Right lobe of liver (tissue), 6 donors: ENCODE measurements at regions not wholly inside any gene's neighbourhood (a gene's known extent, or its start where the extent isn't known, plus 50 kb on each side); places are given as distances from the start of the nearest gene placed in this dataset.

Experiments used
- ATAC-seq, 4 donors: fragments of 200-7000 bp; cut with Tn5 transposase; one replicate each; pipeline ENCODE4 v1.9.1; 2020; ENCODE audit warnings: mild to moderate bottlenecking in 4 of 4, moderate library complexity in 4 of 4
- DNase-seq, 3 donors: peaks; one replicate each; pipeline ENCODE4 v3.0.0-alpha.2; 2020
- H3K27ac ChIP-seq, 3 donors: fragments of 200-600 bp; one replicate each; pipeline ENCODE4 v1.8.0; 2022
- H3K27me3 ChIP-seq, 2 donors: fragments of 200-600 bp; one replicate each; pipeline ENCODE4 v1.8.0; 2022
- H3K36me3 ChIP-seq, 4 donors: fragments of 200-600 bp; sonication (generic) in 1 of 4; one replicate each; pipeline versions ENCODE4 v1.5.1 to v1.8.0; 2017 to 2022; ENCODE audit warnings: control low read depth in 1 of 4
- H3K4me1 ChIP-seq, 4 donors: fragments of 200-600 bp; sonication (generic) in 1 of 4; one replicate each; pipeline versions ENCODE4 v1.5.1 to v1.8.0; 2017 to 2022; ENCODE audit warnings: control low read depth in 1 of 4
- H3K4me3 ChIP-seq, 3 donors: fragments of 200-600 bp; one replicate each; pipeline ENCODE4 v1.8.0; 2022
- H3K9me3 ChIP-seq, 4 donors: fragments of 200-600 bp; sonication (generic) in 1 of 4; one replicate each; pipeline versions ENCODE4 v1.5.1 to v1.8.0; 2017 to 2022; ENCODE audit warnings: control low read depth in 1 of 4
- CTCF ChIP-seq, 4 donors: fragments of 200-600 bp in 3 of 4; fragments of 450-650 bp in 1 of 4; IDR thresholded peaks; one replicate each; pipeline versions ENCODE4 v1.5.1 to v1.8.0; 2016 to 2022; ENCODE audit warnings: antibody characterized with exemption in 4 of 4, mild to moderate bottlenecking in 2 of 4
- POLR2A ChIP-seq: fragments of 450-650 bp; IDR thresholded peaks from one replicate; pipeline ENCODE4 v1.6.1; 2017; ENCODE audit warnings: antibody characterized with exemption, mild to moderate bottlenecking
- WGBS: methylation state at CpG from one replicate; pipeline ENCODE4 v1.1.6; 2018; ENCODE audit warnings: low coverage, low lambda C conversion rate; ENCODE audit not compliant: insufficient coverage; ENCODE audit errors: missing lambda C conversion rate; 5-methylcytosine and 5-hydroxymethylcytosine counted together
- intact Hi-C, 2 donors: fragments of 100-400 bp; cut with DNase I; formaldehyde crosslinking; loops; one replicate each; pipeline versions ENCODE4 v1.11.2 to v1.14.1; 2022
- donor health status: DM: no; HTN: yes; CAD: no.
- donor health status: DM: no; HTN: no; CAD: no.
- donor health status: DM: no; HTN: no; CAD: no.
- donor health status: DM: no; HTN: yes; CAD: no.
- donor health status: DM: no; HTN: yes; CAD: no.

GRCh38 chr6:4672772-4673171 is 103.4 kb upstream of the CDYL start:
- Histone ChIP-seq H3K36me3 (no peaks in the 10 kb centered on the region), H3K4me3 (no peak overlapping the region), H3K9me3 (no peaks in the 10 kb centered on the region), H3K4me1 (no peaks in the 10 kb centered on the region), H3K27ac (no peak overlapping the region), H3K27me3 (no peaks in the 10 kb centered on the region)
- TF ChIP-seq POLR2A, result no peak
- TF ChIP-seq CTCF (IDR thresholded peaks at IDR 0.05), result no peak
- ATAC-seq (no peak), DNase-seq (no peak)
- WGBS, result 48% methylated on average over 3 of the region's 3 CpGs
- intact Hi-C loops, result no loop called here

GRCh38 chr6:4671587-4672115 is 104.6 kb upstream of the CDYL start:
- Histone ChIP-seq H3K27ac (no peak overlapping the region), H3K36me3 (no peaks in the 10 kb centered on the region), H3K27me3 (no peaks in the 10 kb centered on the region), H3K9me3 (no peaks in the 10 kb centered on the region), H3K4me3 (no peak overlapping the region), H3K4me1 (no peaks in the 10 kb centered on the region)
- intact Hi-C loops, result no loop called here
- TF ChIP-seq POLR2A, result no peak
- no peak for TF ChIP-seq CTCF (IDR thresholded peaks at IDR 0.05)
- no peak for ATAC-seq
- no peak for DNase-seq
- 64% methylated on average over 5 of the region's 13 CpGs for WGBS

- Histone ChIP-seq H3K4me3 (no peak overlapping the region), H3K9me3 (no peaks in the 10 kb centered on the region), H3K27ac (no peak overlapping the region), H3K4me1 (no peaks in the 10 kb centered on the region), H3K27me3 (no peaks in the 10 kb centered on the region), H3K36me3 (no peaks in the 10 kb centered on the region)
- intact Hi-C loops, result no loop called here
- WGBS, result 63% methylated on average over 2 of the region's 2 CpGs
- no peak for DNase-seq
- no peak for ATAC-seq
- no peak for TF ChIP-seq POLR2A
- TF ChIP-seq CTCF (IDR thresholded peaks at IDR 0.05), result no peak
Observed at GRCh38 chr6:4670824-4671409, 105.3 kb upstream of the CDYL start.

GRCh38 chr6:4670290-4670689 is 105.9 kb upstream of the CDYL start:
- Histone ChIP-seq H3K9me3 (no peaks in the 10 kb centered on the region), H3K27me3 (no peaks in the 10 kb centered on the region), H3K36me3 (no peaks in the 10 kb centered on the region), H3K4me1 (no peaks in the 10 kb centered on the region), H3K4me3 (no peak overlapping the region), H3K27ac (no peak overlapping the region)
- 81% methylated on average over 9 of the region's 10 CpGs for WGBS
- intact Hi-C loops, result no loop called here
- no peak for DNase-seq
- no peak for ATAC-seq
- TF ChIP-seq CTCF (IDR thresholded peaks at IDR 0.05) (no peak), POLR2A (no peak)
